Adrenal gland (tissue), 5 donors: ENCODE measurements at regions not wholly inside any gene's neighbourhood (a gene's known extent, or its start where the extent isn't known, plus 50 kb on each side); places are given as distances from the start of the nearest gene placed in this dataset.

Experiments
- CTCF ChIP-seq, 6 experiments: fragments of 450-650 bp in 4 of 6; fragments of 200-600 bp in 2 of 6; sonication (generic) in 1 of 6; IDR thresholded peaks; 1 replicate in 5 of 6; 2 replicates in 1 of 6; pipeline versions ENCODE4 v1.5.1 to v1.8.0; 2016 to 2021; ENCODE audit warnings: antibody characterized with exemption in 6 of 6, mild to moderate bottlenecking in 2 of 6, moderate library complexity in 1 of 6
- POLR2A ChIP-seq, 2 donors: fragments of 450-650 bp; IDR thresholded peaks; one replicate each; pipeline ENCODE4 v1.6.1; 2017; ENCODE audit warnings: antibody characterized with exemption in 2 of 2, mild to moderate bottlenecking in 2 of 2, moderate library complexity in 1 of 2
- donor health status: DM: no; HTN: no; CAD: no.

- no peak for TF ChIP-seq CTCF (IDR thresholded peaks at IDR 0.05)
- TF ChIP-seq POLR2A (IDR thresholded peaks at IDR 0.05), result no peak
Observed at GRCh38 chr2:6067806-6068205, 375.6 kb downstream of the SOX11 start.
